ENCODE measurements at regions not wholly inside any gene's neighbourhood (a gene's known extent, or its start where the extent isn't known, plus 50 kb on each side); places are given as distances from the start of the nearest gene placed in this dataset.

DNA sequence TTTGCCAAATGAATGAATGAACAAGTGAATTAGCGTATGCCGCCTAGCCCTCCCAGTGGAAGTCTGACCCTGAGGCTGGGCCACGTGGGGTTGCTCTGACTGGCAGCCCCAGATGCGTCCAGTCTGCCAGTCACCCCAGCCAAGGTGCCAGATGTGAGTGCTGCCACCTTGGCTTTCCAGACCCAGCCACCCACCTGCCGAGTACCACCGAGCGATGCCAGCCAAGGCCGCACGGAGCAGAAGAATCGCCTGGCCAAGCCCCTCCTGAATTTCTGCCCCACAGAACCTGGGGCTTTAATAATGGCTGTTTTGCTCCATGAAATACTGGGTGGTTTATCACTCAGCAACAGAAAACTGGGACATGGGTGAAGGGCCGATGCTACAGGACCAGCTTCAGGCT lies 59.3 kb downstream of the ADRA2C start:
- intact Hi-C loops (cut with micrococcal nuclease; ENCODE audit: unreplicated experiment) = no loop called here
- no peaks in the 10 kb centered on the region for H3K9me3 Mint-ChIP-seq (ENCODE audit: low read depth, unreplicated experiment)
- peaks cover 51% of the 10 kb centered on the region for H3K27me3 Mint-ChIP-seq (ENCODE audit: unreplicated experiment)
- CTCF ChIA-PET = no interaction called here
- no peak for TF ChIP-seq CTCF (IDR thresholded peaks at IDR 0.05; ENCODE audit: unreplicated experiment)
- DNase-seq = no peak
- peaks cover 8% of the 10 kb centered on the region for H3K4me1 Mint-ChIP-seq (ENCODE audit: low read depth, unreplicated experiment)
- H3K4me3 Mint-ChIP-seq (ENCODE audit: low read depth, unreplicated experiment) = no peak overlapping the region
- no peak overlapping the region for H3K27ac Mint-ChIP-seq (ENCODE audit: unreplicated experiment)
- BruUV-seq (replicated peaks) = no TSS peak
- H3K36me3 Mint-ChIP-seq (ENCODE audit: insufficient read depth, unreplicated experiment) = no peaks in the 10 kb centered on the region

DNA sequence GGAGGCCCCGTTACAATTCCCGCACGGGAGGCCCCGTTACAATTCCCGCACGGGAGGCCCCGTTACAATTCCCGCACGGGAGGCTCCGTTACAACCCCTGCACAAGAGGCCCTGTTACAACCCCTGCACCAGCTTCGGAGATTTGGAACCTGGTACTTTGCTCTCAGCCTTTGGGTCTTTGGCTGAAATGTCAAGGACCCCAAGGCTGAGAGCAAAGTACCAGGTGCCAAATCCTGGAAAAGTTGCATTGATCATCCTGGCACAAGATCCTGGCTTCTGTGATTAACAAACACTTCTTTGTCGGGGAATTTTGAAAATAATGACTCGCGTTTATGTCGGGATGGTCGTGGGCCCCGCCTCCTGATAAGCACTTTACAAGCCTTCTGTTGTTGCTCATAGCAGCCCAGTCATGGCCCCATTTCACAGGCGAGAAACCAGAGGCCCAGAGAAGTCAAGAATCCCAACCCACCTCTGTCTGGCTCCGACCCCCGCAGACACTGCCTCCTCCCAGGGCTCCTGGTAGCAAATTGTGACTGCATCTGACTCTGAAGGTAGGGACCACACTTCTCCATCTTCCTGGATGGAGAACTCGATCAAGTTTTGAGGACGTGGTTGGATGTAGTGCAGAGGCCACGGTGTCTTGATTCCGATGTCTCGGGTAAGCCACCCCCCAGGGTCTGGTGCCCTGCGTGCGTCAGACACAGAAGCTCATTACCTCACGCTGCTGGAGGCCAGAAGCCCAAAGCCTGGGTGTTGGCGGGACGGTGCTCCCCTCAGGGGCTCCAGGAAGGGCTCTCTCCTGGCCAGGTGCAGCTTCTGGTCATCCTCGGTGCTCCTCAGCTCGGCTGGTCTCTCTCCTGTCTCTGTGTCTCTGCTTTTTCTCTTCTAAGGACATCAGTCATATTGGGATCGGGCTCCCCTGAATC lies 60.3 kb downstream of the ADRA2C start:
- no peak overlapping the region for H3K27ac Mint-ChIP-seq (ENCODE audit: unreplicated experiment)
- CTCF ChIA-PET = no interaction called here
- H3K4me3 Mint-ChIP-seq (ENCODE audit: low read depth, unreplicated experiment) = no peak overlapping the region
- peaks cover 41% of the 10 kb centered on the region for H3K27me3 Mint-ChIP-seq (ENCODE audit: unreplicated experiment)
- peaks cover 8% of the 10 kb centered on the region for H3K4me1 Mint-ChIP-seq (ENCODE audit: low read depth, unreplicated experiment)
- intact Hi-C loops (cut with micrococcal nuclease; ENCODE audit: unreplicated experiment) = no loop called here
- DNase-seq = no peak
- no peaks in the 10 kb centered on the region for H3K36me3 Mint-ChIP-seq (ENCODE audit: insufficient read depth, unreplicated experiment)
- no peaks in the 10 kb centered on the region for H3K9me3 Mint-ChIP-seq (ENCODE audit: low read depth, unreplicated experiment)
- BruUV-seq (replicated peaks) = no TSS peak
- no peak for TF ChIP-seq CTCF (IDR thresholded peaks at IDR 0.05; ENCODE audit: unreplicated experiment)

DNA sequence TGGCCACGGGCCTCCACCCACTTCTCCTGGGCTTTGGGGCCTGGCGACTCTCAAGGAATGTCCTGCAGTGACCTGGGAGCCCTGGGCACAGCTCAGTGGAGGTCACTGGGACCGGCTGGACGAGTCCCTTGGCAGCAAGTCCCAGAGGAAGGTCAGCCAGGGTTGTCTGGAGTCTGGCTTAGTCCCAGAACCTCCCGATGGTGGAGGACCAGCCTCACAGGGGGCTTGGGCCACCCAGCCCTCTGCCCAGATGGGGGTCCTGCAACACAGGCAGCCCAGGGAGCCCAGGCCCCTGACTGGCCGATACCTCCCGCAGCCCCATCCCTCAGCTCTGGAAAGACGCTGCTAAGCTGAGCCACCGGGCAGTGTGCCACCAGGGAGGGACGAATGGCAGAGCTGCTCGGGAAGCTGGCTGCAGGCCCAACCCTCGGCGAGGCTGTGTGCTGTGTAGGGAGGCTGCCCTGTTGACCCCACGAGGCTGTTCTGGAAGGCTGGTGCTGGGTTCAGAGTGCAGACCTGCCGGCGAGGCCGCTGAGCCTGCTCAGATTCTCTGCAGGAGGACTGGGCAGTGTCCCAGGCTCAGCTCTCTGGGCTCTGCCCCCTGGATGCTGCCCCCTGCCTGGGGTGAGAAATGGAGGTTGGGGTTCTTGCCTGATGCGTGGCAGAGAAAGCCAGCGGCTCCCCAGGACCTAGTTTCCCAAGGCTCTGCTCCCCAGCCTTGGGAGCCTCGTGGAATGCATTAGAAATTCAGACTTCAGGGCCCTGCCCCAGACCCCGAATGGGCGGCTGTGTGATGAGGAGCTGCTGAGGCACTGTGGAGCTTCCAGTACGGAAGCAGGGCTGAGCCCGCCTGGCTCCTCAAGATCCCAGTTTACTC lies 61.7 kb downstream of the ADRA2C start:
- no TSS peak for BruUV-seq (replicated peaks)
- Mint-ChIP-seq H3K4me3 (ENCODE audit: low read depth, unreplicated experiment) (no peak overlapping the region), H3K27ac (ENCODE audit: unreplicated experiment) (no peak overlapping the region)

GRCh38 chr4:3828546-3828945 lies 62.4 kb downstream of the ADRA2C start:
- CTCF ChIA-PET = no interaction called here
- peaks cover 8% of the 10 kb centered on the region for H3K4me1 Mint-ChIP-seq (ENCODE audit: low read depth, unreplicated experiment)
- H3K9me3 Mint-ChIP-seq (ENCODE audit: low read depth, unreplicated experiment) = no peaks in the 10 kb centered on the region
- no peak for TF ChIP-seq CTCF (IDR thresholded peaks at IDR 0.05; ENCODE audit: unreplicated experiment)
- H3K27ac Mint-ChIP-seq (ENCODE audit: unreplicated experiment) = no peak overlapping the region
- intact Hi-C loops (cut with micrococcal nuclease; ENCODE audit: unreplicated experiment) = no loop called here
- no peak overlapping the region for H3K4me3 Mint-ChIP-seq (ENCODE audit: low read depth, unreplicated experiment)
- H3K36me3 Mint-ChIP-seq (ENCODE audit: insufficient read depth, unreplicated experiment) = no peaks in the 10 kb centered on the region
- peaks cover 34% of the 10 kb centered on the region for H3K27me3 Mint-ChIP-seq (ENCODE audit: unreplicated experiment)
- no peak for DNase-seq
- no TSS peak for BruUV-seq (replicated peaks)

More for the DNA sequence above, 61.7 kb downstream of the ADRA2C start:
- intact Hi-C loops (cut with micrococcal nuclease; ENCODE audit: unreplicated experiment) = no loop called here
- peaks cover 8% of the 10 kb centered on the region for H3K4me1 Mint-ChIP-seq (ENCODE audit: low read depth, unreplicated experiment)
- no peak for TF ChIP-seq CTCF (IDR thresholded peaks at IDR 0.05; ENCODE audit: unreplicated experiment)
- peak; percentile 72 for DNase-seq
- peaks cover 34% of the 10 kb centered on the region for H3K27me3 Mint-ChIP-seq (ENCODE audit: unreplicated experiment)
- H3K9me3 Mint-ChIP-seq (ENCODE audit: low read depth, unreplicated experiment) = no peaks in the 10 kb centered on the region
- CTCF ChIA-PET = no interaction called here
- no peaks in the 10 kb centered on the region for H3K36me3 Mint-ChIP-seq (ENCODE audit: insufficient read depth, unreplicated experiment)
